ENCODE measurements at regions not wholly inside any gene's neighbourhood (a gene's known extent, or its start where the extent isn't known, plus 50 kb on each side); places are given as distances from the start of the nearest gene placed in this dataset.
"Not testable (repeated sequence)": the region's sequence is repeated elsewhere in the genome, so short reads cannot be mapped to it uniquely, and the experiment has no call there.

- intact Hi-C loops (cut with DNase I; ENCODE audit: low total_unique reads), result no loop called here
- TF ChIP-seq POLR2A (IDR thresholded peaks at IDR 0.05), result no peak
- no peak for TF ChIP-seq CTCF (IDR thresholded peaks at IDR 0.05)
- DNase-seq (ENCODE audit: low spot score in 2 of 2), result no peak
- no peak overlapping the region for H3K4me3 ChIP-seq (ENCODE audit: low read depth, poor library complexity, severe bottlenecking)
- 89 to 96% methylated on average over 3 of the region's 3 CpGs for WGBS, 2 donors
Measured at GRCh38 chr19:32066056-32066455, 279.4 kb upstream of the ZNF507 start.

DNA sequence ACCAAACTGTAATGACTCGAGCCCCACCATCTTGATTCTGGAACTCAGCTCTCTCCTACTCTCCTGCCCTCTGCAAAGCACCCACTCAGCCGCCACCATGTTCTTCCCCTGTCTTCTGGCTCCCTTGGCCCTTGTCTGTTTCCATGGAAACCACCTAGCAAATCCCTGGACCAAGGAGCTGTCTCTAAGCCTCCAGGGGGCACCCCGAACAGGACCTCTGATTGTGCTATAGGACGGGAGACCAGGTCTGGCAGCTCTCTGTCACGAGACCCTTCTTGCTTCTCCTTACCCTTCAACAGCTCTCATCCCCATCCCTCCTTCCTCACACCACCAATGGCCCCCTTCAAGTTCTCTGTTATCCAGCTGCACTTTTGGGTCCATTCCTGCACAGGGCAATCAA, 277.7 kb upstream of the ZNF507 start:
- H3K4me3 ChIP-seq (ENCODE audit: low read depth, poor library complexity, severe bottlenecking), result no peak overlapping the region
- WGBS, 2 donors, result 77 to 88% methylated on average over 5 of the region's 5 CpGs
- TF ChIP-seq POLR2A (IDR thresholded peaks at IDR 0.05) (no peak), CTCF (IDR thresholded peaks at IDR 0.05) (no peak)
- intact Hi-C loops (cut with DNase I; ENCODE audit: low total_unique reads), result no loop called here
- no peak for DNase-seq (ENCODE audit: low spot score in 2 of 2)

GRCh38 chr19:32068793-32069192, 276.6 kb upstream of the ZNF507 start:
- no peak for DNase-seq (ENCODE audit: low spot score in 2 of 2)
- H3K4me3 ChIP-seq (ENCODE audit: low read depth, poor library complexity, severe bottlenecking), result no peak overlapping the region
- intact Hi-C loops (cut with DNase I; ENCODE audit: low total_unique reads), result no loop called here
- TF ChIP-seq POLR2A (IDR thresholded peaks at IDR 0.05) (no peak), CTCF (IDR thresholded peaks at IDR 0.05) (no peak)
- WGBS, 2 donors, result 30 to 41% methylated on average over 7 of the region's 7 CpGs

- WGBS, 2 donors, result 85 to 86% methylated on average over 13 of the region's 13 CpGs
- TF ChIP-seq POLR2A (IDR thresholded peaks at IDR 0.05) (no peak), CTCF (IDR thresholded peaks at IDR 0.05) (no peak)
- H3K4me3 ChIP-seq (ENCODE audit: low read depth, poor library complexity, severe bottlenecking), result no peak overlapping the region
- no peak for DNase-seq (ENCODE audit: low spot score in 2 of 2)
- intact Hi-C loops (cut with DNase I; ENCODE audit: low total_unique reads), result no loop called here
Measured at GRCh38 chr19:32070101-32070500, 275.3 kb upstream of the ZNF507 start.

- 48 to 60% methylated on average over 9 of the region's 9 CpGs for WGBS, 2 donors
Measured at GRCh38 chr19:32082028-32082427, 263.4 kb upstream of the ZNF507 start.

DNA sequence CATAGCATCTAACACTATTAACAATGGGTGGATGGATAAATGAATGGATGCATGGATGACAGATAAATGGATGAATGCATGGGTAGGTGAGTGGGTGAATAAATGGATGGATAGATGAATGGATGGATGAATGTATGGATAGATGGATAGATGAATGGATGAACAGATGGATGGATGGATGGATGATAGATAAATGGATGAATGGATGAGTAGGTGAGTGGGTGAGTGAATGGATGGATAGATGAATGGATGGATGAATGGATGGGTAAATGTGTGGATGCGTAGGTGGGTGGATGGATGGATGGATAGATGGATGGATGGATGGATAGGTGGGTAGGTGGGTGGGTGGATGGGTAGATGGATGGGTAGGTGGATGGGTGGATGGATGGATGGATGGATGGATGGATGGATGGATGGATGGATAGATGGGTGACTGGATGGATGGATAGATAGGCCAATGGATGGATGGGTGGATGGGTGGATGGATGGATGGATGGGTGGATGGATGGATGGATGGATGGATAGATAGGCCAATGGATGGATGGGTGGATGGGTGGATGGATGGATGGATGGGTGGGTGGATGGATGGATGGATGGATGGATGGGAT, 260.6 kb upstream of the ZNF507 start:
- intact Hi-C loops (cut with DNase I; ENCODE audit: low total_unique reads); DNase-seq (ENCODE audit: low spot score in 2 of 2); H3K4me3 ChIP-seq (ENCODE audit: low read depth, poor library complexity, severe bottlenecking): not testable (repeated sequence)
- WGBS, 2 donors, result 89 to 95% methylated on average over 1 of the region's 1 CpG

More at GRCh38 chr19:32082028-32082427, 263.4 kb upstream of the ZNF507 start:
- intact Hi-C loops (cut with DNase I; ENCODE audit: low total_unique reads), result no loop called here
- no peak for TF ChIP-seq POLR2A (IDR thresholded peaks at IDR 0.05)
- no peak for TF ChIP-seq CTCF (IDR thresholded peaks at IDR 0.05)
- DNase-seq (ENCODE audit: low spot score in 2 of 2), result no peak
- H3K4me3 ChIP-seq (ENCODE audit: low read depth, poor library complexity, severe bottlenecking), result no peak overlapping the region
